Stimulated activated CD4-positive, alpha-beta T cell treated with anti-CD3 and anti-CD28 coated beads, Interleukin-15, amount 100 ng/mL, for 24 hours (primary cell): ENCODE measurements at regions not wholly inside any gene's neighbourhood (a gene's known extent, or its start where the extent isn't known, plus 50 kb on each side); places are given as distances from the start of the nearest gene placed in this dataset.
A peak's percentile ranks its signal among the peaks of the same experiment; 100 is the strongest.
"Not testable (repeated sequence)": the region's sequence is repeated elsewhere in the genome, so short reads cannot be mapped to it uniquely, and the experiment has no call there.

Experiments used
- DNase-seq: peaks from one replicate; pipeline ENCODE4 v3.0.0-alpha.2; 2020

DNA sequence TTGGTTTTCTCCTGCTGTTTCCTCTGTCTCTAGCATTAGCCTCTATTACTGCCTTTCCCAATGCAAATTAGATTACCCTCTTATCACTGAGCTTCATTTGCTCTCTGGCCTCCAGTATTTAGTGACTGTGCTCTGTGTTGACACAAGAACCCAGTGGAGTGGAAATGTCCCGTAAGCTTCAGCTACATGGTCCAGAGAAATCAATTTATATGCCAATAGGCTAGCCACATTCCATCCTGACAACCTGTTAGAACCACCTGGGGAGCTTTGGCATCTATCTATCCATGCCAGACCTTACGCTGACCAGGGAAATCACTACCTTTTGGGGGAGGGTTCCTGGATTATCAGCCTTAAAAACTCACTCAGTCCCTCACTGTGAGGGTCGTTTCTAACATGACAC is 459.6 kb downstream of the UTRN start:
- DNase-seq = no peak

- no peak for DNase-seq
These were observed 460.3 kb downstream of the UTRN start for GRCh38 chr6:144745439-144745838.

DNA sequence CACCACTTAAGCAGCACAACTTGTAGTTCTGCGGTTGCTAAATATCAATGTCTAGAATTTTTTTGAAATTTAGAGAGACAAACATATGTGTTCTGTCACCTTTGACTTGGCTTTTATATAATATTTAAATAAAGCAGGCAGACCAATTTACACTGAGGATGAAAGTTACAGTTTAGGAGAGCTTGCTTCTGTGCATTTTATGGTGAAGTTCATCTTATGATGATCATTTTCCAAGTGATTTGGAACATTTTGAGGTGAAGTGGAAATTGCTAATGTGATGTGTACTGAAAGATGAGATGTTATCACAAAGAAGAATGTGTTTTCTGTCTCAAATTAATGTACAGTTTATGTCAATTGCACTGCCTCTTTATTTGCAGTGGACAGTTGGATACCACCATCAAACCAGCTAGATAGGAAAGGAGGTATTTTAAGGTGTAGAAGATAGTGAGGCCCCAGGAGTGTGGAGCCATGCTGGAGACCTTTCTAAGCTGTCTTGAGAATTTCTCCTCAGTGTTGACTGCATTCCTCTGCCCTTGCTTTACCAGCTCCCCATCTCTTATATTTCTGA is 461.9 kb downstream of the UTRN start:
- DNase-seq = no peak

- DNase-seq = no peak
These were observed 464.1 kb downstream of the UTRN start for GRCh38 chr6:144749263-144749662.

- DNase-seq = no peak
These were observed 468.0 kb downstream of the UTRN start for GRCh38 chr6:144753023-144753705.

- DNase-seq = no peak
These were observed 471.3 kb downstream of the UTRN start for GRCh38 chr6:144756469-144756868.

- no peak for DNase-seq
These were observed 472.2 kb downstream of the UTRN start for GRCh38 chr6:144757299-144757698.

GRCh38 chr6:144757730-144758129 is 472.6 kb downstream of the UTRN start:
- no peak for DNase-seq

DNA sequence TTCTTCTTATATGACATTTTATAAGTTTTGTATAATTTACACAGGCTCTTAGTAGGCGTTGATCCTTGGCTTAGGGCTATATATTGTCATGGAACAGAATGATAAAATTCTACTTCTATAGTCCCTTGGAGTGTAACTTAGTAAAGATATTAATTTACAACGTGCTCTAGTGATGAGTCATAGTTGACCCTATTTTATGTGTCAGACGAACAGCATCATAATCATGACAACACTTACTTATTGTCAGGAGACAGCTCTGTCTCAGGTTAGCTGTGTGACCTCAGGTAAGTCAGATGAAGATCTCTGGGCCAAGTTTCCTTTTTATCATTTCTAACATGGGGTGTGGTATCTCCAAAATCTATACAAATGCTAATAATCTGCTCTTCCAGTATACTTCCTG is 473.5 kb downstream of the UTRN start:
- no peak for DNase-seq

GRCh38 chr6:144762469-144762868 is 477.3 kb downstream of the UTRN start:
- no peak for DNase-seq

GRCh38 chr6:144767051-144767450 is 481.9 kb downstream of the UTRN start:
- DNase-seq = no peak

GRCh38 chr6:144768551-144769075 is 483.5 kb downstream of the UTRN start:
- no peak for DNase-seq

DNA sequence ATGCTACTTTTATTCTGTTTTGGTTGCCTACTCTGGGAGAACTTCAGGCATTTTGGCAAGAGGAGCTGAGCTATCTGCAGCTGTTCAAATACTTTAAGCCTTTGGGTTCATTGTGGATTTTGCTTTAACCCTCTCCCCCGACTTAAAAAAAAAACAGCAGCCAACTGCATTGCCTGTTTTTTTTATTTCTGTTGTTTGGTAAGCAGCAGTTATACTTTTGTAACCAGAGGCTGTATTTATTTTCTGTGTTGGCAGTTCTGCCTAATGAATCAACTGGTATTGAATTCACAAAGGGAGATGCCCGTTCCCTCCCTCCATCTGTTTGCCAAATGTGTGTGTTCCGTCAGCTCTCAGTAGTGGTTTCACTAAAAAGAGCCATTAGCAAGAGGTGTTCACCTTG is 484.0 kb downstream of the UTRN start:
- DNase-seq = no peak

DNA sequence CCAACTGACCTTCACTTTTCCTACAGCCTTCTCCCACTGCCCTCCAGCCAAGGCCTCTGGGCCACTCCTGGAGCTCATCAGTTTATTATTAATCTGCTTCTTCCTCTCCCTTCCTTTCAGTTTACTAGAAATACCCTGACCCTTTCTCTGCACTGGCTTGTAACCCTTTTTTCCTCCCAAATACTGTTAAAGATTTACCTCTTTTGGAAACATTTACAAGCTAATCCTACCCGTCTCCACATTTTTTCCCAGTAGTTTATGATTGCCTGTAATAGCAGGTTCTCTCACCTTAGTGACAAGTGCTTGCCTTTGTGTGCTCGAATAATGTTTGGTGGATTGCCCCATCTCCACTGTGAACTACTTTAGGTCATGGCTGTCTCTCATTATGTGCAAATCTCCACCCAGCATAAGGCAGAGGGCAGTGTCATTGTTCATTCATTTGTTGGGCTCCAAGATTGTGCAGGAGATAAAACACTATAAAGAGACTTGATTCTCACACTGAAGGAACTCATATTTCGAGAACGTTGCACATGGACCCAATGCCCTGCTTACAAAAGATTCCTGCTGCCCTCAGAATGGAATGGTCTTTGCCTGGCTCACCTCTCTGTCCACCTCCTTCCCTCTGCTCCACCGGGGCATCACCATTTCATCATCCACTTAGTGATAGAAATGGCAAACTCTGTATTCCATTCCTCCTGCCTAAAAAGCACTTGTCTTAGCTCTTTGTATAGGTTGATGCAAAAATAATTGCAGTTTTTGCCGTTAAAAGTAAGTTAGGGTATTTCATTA is 491.1 kb downstream of the UTRN start:
- DNase-seq = no peak

DNA sequence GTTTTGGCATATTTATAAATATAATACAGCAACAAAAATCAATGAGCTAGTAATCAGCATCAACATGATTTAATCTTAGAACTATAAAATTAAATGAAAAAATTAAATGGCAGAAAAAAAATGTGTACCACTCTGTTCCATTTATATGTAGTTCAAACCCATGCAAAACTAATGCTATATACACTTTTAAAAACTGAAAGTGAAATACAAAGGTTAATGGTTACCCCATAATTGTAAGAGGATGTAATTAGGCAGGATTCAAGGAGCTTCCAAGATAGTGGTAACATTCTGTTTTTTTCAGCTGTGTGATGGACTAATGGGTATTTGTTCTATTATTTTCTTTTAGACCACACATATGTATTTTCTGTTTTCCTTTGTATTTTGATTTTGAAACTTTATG is 492.1 kb downstream of the UTRN start:
- no peak for DNase-seq

GRCh38 chr6:144778056-144778455 is 492.9 kb downstream of the UTRN start:
- no peak for DNase-seq

GRCh38 chr6:144778773-144779492 is 493.8 kb downstream of the UTRN start:
- no peak for DNase-seq

DNA sequence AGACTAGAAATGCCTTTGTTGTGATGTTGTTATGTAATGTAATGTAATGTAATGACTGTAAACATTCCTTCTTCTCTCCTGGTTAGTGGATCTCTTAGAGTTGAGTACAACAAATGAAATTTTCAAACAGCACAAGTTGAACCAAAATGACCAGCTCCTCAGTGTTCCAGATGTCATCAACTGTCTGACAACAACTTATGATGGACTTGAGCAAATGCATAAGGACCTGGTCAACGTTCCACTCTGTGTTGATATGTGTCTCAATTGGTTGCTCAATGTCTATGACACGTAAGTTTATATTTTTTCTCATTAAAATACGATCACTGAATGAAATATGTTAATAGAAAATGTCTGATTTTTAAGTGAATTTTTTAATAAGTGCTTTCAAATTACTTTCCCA is 496.7 kb downstream of the UTRN start:
- DNase-seq = no peak

DNA sequence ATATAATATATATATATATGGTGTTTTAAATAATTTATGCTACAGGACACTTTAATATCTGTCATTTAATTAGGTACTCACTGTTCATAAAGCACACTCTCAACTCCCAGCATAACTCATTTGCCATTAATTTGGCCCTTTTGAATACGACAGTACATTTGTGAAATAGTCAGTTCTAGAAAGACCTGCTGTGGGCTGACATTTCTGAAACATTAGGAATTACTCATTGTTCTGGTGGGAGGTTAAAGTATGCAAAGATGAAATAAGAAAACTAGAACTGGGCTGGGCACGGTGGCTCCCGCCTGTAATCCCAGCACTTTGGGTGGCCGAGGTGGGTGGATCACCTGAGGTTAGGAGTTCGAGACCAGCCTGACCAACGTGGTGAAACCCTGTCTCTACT is 497.5 kb downstream of the UTRN start:
- peak; percentile 4 for DNase-seq

DNA sequence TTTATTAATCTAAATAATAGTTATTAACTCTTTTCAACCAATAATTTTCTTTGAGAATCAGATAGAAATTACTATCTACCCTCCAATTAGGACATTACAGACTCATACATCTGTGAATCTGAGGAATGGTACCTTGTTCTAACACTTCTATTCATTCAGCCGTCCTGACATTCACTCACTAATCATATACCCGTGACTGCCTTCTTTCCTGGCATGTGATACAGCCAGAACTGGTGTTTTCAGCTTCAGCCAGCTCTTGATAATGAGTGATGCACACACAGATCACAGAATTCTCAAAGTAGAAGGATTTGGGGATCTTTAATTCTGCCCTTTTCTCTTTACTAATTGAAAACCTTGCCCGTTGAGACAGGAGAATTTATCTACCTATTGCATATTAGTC is 499.9 kb downstream of the UTRN start:
- no peak for DNase-seq

DNA sequence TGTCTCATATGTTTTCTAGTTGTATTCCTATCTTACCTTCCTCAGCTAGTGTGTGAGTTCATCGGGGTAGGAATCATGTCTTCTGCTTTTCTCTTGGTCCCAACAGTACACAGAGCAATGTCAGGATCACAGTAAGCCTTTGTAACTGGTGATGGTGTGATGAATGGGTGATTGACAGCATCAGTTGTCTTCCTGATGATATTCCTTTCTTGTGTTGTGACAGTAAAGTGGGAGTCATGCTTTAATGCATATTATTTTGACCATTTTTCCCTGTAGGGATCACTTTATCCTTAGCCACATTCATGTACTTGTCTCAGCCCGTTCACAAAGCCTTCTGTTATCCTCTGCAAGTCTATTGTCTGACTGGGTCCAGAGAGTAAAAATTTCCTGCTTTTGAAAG is 501.7 kb downstream of the UTRN start:
- no peak for DNase-seq

- DNase-seq = no peak
These were observed 508.6 kb downstream of the UTRN start for GRCh38 chr6:144793744-144794143.

DNA sequence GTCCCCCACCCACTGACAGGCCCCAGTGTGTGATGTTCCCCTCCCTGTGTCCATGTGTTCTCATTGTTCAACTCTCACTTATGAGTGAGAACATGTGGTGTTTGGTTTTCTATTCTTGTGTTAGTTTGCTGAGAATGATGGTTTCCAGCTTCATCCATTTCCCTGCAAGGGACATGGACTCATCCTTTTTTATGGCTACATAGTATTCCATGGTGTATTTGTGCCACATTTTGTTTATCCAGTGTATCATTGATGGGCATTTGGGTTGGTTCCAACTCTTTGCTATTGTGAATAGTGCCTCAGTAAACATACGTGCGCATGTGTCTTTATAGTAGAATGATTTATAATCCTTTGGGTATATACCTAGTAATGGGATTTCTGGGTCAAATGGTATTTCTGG is 509.9 kb downstream of the UTRN start:
- DNase-seq = not testable (repeated sequence)
